GM10266 (cell line): ENCODE measurements at regions not wholly inside any gene's neighbourhood (a gene's known extent, or its start where the extent isn't known, plus 50 kb on each side); places are given as distances from the start of the nearest gene placed in this dataset.

Experiments used
- DNase-seq: peaks from one replicate; pipeline ENCODE4 v3.0.0; 2012; ENCODE audit errors: extremely low spot score
- CTCF ChIP-seq: IDR thresholded peaks from 2 replicates; pipeline ENCODE4 v1.5.1; 2012; ENCODE audit warnings: mild to moderate bottlenecking, low read depth; ENCODE audit not compliant: control insufficient read depth, insufficient read depth; ENCODE audit errors: missing control alignments

- no peak for DNase-seq
These were observed 744.5 kb upstream of the FAM241A start for GRCh38 chr4:111400741-111401140.

GRCh38 chr4:111404673-111405072, 740.6 kb upstream of the FAM241A start:
- TF ChIP-seq CTCF, result no peak
- DNase-seq, result no peak

More at GRCh38 chr4:111400741-111401140, 744.5 kb upstream of the FAM241A start:
- TF ChIP-seq CTCF, result no peak

- DNase-seq, result no peak
- TF ChIP-seq CTCF, result no peak
These were observed 739.3 kb upstream of the FAM241A start for GRCh38 chr4:111405989-111406388.

GRCh38 chr4:111410571-111410970, 734.7 kb upstream of the FAM241A start:
- no peak for TF ChIP-seq CTCF
- DNase-seq, result no peak

- no peak for DNase-seq
- TF ChIP-seq CTCF, result no peak
These were observed 727.7 kb upstream of the FAM241A start for GRCh38 chr4:111417521-111417920.

GRCh38 chr4:111433441-111433840, 711.8 kb upstream of the FAM241A start:
- DNase-seq, result no peak
- no peak for TF ChIP-seq CTCF

- TF ChIP-seq CTCF, result no peak
- no peak for DNase-seq
These were observed 710.7 kb upstream of the FAM241A start for GRCh38 chr4:111434586-111434985.
